ENCODE measurements at regions not wholly inside any gene's neighbourhood (a gene's known extent, or its start where the extent isn't known, plus 50 kb on each side); places are given as distances from the start of the nearest gene placed in this dataset.
"Not testable (repeated sequence)": the region's sequence is repeated elsewhere in the genome, so short reads cannot be mapped to it uniquely, and the experiment has no call there.

DNA sequence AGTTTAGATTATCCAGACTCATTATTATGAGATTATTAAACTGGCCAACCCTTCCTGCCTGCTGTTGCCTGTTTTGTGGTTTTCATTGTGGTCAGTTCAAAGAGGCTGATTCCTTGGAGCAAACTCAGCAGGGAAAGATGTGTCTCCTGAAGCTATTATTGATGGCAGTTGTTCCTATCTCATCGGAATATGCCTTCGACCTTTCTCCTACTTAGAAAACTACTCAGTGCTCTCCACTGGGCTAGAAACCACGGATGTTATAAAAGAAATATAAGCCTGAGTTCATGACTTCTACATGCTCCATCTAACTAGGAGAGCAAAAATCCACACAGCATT is 80.2 kb upstream of the NAV2 start:
- 22 to 67% (median 27%) methylated on average over 3 of the region's 3 CpGs for WGBS, 3 donors

DNA sequence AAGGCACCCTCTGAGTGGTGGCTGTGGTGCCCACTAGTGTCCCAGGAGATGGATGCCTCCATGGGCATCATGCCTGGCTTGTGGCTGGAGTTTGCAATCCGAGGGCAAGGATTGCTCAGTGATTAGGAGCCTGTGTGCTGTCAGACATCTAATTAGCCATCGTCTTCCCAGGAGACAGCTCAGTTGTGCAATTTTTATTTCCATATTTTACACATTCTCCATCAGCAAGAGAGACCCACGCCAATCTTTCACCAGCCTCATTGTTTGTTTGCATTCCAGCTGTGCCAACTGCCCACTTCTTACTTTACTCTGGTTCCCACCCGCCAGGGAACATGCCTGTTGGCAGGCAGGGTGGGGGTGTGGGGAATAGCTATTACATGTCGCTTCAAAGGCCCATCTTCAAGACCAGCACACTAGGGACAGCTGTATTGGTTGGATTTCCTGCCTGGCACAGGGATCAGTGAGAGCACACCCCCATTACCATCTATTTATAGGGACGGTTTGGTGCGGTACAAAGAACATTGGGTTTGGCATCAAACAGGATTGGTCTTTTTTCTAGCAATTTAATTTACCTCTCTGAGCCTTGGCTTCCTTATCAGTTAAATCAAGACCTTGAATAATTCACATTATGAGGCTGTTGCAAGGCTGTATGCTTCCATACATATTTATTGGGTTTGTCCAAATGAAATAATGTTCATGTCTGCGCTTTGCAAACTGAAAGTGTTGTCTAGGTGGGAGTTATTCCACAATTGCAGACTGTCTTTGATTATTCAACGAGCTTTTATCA is 80.7 kb upstream of the NAV2 start:
- 73 to 78% (median 76%) methylated on average over 9 of the region's 9 CpGs for WGBS, 3 donors
- no peak overlapping the region for H3K27ac ChIP-seq (ENCODE audit: low read depth, low read length)

More for the DNA sequence above, 80.2 kb upstream of the NAV2 start:
- H3K27ac ChIP-seq (ENCODE audit: low read depth, low read length) = no peak overlapping the region

GRCh38 chr11:19628018-19628417 is 84.6 kb upstream of the NAV2 start:
- WGBS, 3 donors = 55 to 77% (median 56%) methylated on average over 5 of the region's 5 CpGs
- no peak overlapping the region for H3K27ac ChIP-seq (ENCODE audit: low read depth, low read length)

DNA sequence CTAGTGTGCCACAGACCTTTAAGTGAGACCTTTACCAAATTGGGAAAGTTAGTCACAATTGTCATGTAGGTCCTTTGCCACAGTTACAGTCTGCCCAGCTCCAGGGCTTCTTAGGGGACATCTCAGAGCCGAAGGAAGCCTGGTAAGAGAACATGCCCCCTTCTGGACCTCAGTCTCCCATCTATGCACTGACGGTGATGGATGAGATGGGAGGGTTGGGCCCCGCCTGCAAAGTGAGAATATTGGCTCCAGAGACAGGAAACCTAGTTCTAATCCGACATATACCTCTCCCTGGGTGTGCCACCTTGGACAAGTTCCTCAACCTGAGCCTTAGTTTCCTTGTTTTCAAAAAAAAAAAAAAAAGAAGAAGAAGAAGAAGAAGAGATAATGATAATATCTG is 85.1 kb upstream of the NAV2 start:
- WGBS, 3 donors = 63 to 71% (median 69%) methylated on average over 4 of the region's 4 CpGs
- H3K27ac ChIP-seq (ENCODE audit: low read depth, low read length) = no peak overlapping the region

DNA sequence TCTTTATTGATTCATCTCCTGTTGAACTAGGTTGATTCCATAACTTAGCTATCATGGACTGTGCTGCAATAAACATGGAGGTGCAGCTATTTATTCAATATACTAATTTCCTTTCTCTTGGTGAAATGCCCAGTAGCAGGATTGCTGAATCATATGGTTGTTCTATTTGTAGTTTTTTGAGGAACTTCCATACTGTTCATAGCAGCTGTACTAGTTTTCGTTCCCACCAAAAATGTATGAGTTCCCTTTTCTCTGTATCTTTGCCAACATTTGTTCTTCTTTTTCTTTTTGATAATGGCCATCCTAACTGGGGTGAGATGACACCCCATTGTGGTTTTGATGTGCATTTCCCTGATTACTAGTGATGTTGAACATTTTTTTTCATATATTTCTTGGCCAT is 87.2 kb upstream of the NAV2 start:
- WGBS, 3 donors = 47 to 73% (median 48%) methylated on average over 1 of the region's 1 CpG
- no peak overlapping the region for H3K27ac ChIP-seq (ENCODE audit: low read depth, low read length)

GRCh38 chr11:19617696-19618523 is 94.7 kb upstream of the NAV2 start:
- 67 to 77% (median 70%) methylated on average over 4 of the region's 4 CpGs for WGBS, 3 donors
- H3K27ac ChIP-seq (ENCODE audit: low read depth, low read length) = no peak overlapping the region

- WGBS, 3 donors = 81 to 84% (median 81%) methylated on average over 11 of the region's 11 CpGs
- H3K27ac ChIP-seq (ENCODE audit: low read depth, low read length) = no peak overlapping the region
Observed at GRCh38 chr11:19615341-19616183, 97.1 kb upstream of the NAV2 start.

DNA sequence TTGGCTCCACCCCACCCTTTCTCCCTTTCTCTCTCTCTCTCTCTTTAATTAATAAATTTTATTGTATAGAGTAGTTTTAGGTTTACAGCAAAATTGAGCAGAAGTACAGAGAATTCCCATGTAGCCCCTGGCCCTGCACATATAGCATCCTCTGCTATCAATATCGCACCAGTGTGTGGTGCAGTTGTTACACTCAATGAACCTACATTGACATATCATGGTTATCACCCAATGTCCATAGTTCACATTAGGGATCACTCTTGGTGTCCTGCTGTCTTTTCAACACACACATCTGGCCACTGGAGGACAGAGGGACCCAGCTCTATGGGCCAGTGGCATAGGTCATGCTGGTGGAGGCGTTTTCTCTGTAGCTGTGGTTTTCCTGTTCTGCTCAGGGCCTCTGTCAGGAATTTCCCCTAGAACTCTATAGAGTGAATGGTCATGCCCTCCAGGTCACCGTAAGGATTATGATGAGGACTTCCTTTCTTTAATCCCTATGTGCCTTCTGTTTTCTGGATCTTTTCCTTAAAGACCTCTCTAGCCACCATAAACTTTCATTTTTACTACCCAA is 98.2 kb upstream of the NAV2 start:
- no peak overlapping the region for H3K27ac ChIP-seq (ENCODE audit: low read depth, low read length)
- 60 to 90% (median 77%) methylated on average over 3 of the region's 3 CpGs for WGBS, 3 donors

DNA sequence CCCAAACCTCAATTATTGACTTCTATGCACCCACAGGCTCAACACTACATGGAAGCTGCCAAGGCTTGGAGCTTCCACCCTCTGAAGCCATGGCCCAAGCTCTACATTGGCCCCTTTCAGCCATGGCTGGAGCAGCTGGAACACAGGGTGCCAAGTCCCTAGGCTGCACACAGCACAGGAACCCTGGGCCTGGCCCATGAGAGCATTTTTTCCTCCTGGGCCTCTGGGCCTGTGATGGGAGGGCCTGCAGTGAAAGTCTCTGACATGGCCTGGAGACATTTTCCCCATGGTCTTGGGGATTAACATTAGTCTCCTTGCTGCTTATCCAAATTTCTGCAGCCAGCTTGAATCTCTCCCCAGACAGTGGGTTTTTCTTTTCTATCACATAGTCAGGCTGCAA is 100.6 kb upstream of the NAV2 start:
- H3K27ac ChIP-seq (ENCODE audit: low read depth, low read length) = not testable (repeated sequence)

DNA sequence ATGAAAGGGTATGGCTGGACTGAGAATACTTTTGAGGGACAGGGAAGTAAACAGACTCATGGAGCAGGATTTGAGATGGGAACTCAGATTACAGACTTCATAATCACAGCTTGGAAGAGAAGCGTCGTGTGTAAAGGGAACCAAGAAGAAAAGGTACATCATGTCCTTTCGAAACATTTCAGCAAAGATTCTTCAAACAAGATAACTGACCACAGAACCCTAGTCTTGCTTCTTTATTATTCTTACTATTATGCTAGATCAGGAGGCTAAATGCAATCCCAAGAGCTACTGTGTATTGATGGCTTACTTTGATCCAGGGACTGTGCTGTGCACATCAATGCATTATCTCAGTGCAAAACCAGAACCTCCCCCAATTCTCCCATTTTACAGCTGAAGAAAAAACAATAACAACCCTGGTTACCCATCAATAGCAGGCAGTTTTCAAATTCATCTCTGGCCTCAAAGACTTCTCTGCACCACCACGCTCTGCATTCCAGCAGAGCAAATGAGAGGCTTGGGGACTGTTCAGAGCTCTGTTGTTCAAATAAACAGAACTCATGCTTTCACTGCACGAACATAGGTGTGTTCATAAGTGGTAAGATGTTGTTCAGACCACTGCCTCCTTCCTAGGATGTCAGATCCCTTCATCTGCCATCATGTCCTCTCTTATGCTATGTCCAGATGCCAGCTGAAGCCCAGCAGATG is 104.8 kb upstream of the NAV2 start:
- WGBS, 3 donors = 78 to 82% (median 79%) methylated on average over 5 of the region's 5 CpGs
- no peak overlapping the region for H3K27ac ChIP-seq (ENCODE audit: low read depth, low read length)

- no peak overlapping the region for H3K27ac ChIP-seq (ENCODE audit: low read depth, low read length)
- WGBS, 3 donors = 90 to 93% (median 92%) methylated on average over 5 of the region's 5 CpGs
Observed at GRCh38 chr11:19606856-19607655, 105.6 kb upstream of the NAV2 start.

DNA sequence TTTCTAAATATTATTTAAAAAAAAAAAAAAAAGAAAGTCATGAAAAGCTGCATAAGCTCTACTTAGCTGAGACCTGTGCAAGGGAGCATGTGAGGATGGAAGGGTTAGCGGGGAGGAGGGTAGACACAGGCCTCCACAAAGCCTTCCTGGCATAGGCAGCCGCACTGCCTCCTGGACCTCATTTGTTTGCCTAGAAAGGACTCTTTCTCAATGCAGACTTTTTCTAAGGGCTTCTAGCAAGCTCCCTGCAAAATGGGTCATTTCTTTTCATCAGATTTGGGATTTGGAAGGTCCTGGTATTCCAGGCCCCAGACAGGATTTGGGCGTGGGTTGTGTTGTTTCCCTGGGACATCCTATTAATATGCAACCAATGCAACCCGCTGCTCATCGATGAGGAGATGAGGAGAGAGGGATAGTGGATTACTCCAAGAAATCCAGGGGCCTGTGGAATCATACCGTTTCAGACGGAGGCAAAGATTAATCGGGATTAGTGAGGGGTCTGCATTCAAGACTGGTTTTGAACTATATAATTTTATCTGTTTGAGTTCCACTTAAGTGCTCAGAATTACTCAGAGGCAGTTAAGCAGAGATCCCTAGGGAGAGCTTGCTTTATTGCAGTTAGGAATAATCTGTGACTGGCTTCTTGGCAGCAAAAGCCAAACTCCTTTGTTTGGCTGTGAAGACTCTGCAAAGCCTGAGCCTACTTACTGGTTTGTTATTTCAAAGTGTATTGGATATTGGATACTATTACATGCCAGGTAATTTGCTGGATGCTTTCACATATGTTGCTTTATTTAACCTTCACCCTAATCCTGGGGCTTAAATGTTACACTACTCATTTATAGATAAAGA is 106.9 kb upstream of the NAV2 start:
- WGBS, 3 donors = 69 to 86% (median 74%) methylated on average over 8 of the region's 8 CpGs
- H3K27ac ChIP-seq (ENCODE audit: low read depth, low read length) = no peak overlapping the region

GRCh38 chr11:19604679-19605375 is 107.8 kb upstream of the NAV2 start:
- WGBS, 3 donors = 94 to 98% (median 96%) methylated on average over 2 of the region's 2 CpGs

DNA sequence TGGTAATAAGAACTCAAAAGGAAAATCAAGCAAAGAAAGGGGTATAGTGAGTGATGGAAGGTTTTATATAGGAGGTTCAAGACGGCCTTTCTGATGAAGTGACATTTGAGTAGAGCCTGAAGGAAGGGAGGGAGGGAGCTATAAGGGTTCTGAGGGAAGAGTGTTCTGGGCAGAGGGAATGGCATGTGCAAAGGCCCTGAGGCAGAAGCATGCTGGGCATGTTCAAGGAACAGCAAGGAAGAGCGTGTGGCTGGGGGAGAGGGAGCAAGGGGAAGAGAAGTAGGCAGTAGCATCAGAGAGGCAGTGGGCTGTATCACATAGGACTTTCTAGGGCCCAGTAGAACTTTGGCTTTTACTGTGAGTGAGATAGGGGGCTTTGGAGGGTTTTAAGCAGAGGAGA is 108.9 kb upstream of the NAV2 start:
- 98 to 99% (median 98%) methylated on average over 2 of the region's 2 CpGs for WGBS, 3 donors
- H3K27ac ChIP-seq (ENCODE audit: low read depth, low read length) = no peak overlapping the region

More at GRCh38 chr11:19604679-19605375, 107.8 kb upstream of the NAV2 start:
- H3K27ac ChIP-seq (ENCODE audit: low read depth, low read length) = no peak overlapping the region

- 81 to 84% (median 82%) methylated on average over 6 of the region's 6 CpGs for WGBS, 3 donors
- H3K27ac ChIP-seq (ENCODE audit: low read depth, low read length) = no peak overlapping the region
Observed at GRCh38 chr11:19602891-19603290, 109.7 kb upstream of the NAV2 start.

DNA sequence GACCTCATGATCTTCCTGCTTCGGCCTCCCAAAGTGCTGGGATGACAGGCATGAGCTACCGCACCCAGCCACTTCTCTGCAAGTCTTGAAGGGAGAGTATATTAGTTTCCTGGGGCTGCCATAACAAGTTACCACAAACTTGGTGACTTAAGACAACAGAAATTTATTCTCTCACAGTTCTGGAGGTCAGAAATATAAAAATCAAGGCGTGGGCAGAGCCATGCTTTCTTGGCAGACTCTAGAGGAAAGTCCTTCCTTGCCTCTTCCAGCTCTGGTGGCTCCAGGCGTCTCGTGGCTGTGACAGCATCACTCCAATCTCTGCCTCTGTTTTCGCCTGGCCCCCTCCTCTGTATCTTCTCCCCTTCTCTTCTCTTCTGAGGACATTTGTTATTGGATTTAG is 110.2 kb upstream of the NAV2 start:
- H3K27ac ChIP-seq (ENCODE audit: low read depth, low read length) = no peak overlapping the region
- 82 to 90% (median 85%) methylated on average over 6 of the region's 6 CpGs for WGBS, 3 donors

Data from adipose tissue (tissue), 3 donors.